ENCODE measurements at regions not wholly inside any gene's neighbourhood (a gene's known extent, or its start where the extent isn't known, plus 50 kb on each side); places are given as distances from the start of the nearest gene placed in this dataset.
"Not testable (repeated sequence)": the region's sequence is repeated elsewhere in the genome, so short reads cannot be mapped to it uniquely, and the experiment has no call there.

- no peak for DNase-seq
These were observed 480.6 kb downstream of the TMEM114 start for GRCh38 chr16:8109510-8110369.

- DNase-seq, result no peak
These were observed 481.3 kb downstream of the TMEM114 start for GRCh38 chr16:8108991-8109509.

GRCh38 chr16:8107296-8107695 is 483.0 kb downstream of the TMEM114 start:
- no peak for DNase-seq

- DNase-seq, result no peak
These were observed 486.5 kb downstream of the TMEM114 start for GRCh38 chr16:8103649-8104289.

GRCh38 chr16:8099586-8099985 is 490.7 kb downstream of the TMEM114 start:
- no peak for DNase-seq

- no peak for DNase-seq
These were observed 491.3 kb downstream of the TMEM114 start for GRCh38 chr16:8098947-8099512.

GRCh38 chr16:8096211-8096610 is 494.1 kb downstream of the TMEM114 start:
- no peak for DNase-seq

GRCh38 chr16:8094696-8095095 is 495.6 kb downstream of the TMEM114 start:
- no peak for DNase-seq

DNA sequence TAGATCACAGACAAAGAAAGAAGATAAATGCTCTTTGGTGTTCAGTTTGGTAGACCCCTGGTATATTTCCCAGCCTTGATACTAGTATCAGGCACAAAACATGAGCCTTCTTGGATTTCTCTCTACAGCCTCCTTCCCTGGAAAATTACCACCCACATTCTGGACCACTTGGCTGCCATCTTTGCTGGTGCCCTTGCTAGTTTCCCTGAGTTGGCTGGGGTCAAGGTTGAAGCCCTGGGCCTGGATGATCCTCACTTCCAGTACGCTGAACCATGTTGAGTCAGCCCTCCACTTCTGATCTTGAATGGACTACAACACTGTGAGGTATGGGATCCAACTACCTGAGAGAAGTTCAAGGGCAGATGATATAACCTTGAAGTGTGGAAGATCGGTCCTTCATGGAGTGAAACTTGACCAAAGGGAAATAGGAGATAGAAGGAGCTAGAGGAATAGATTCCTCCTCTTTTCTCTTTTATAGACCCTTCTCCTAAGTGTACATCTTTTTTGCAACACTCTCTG is 501.4 kb downstream of the TMEM114 start:
- no peak for DNase-seq

DNA sequence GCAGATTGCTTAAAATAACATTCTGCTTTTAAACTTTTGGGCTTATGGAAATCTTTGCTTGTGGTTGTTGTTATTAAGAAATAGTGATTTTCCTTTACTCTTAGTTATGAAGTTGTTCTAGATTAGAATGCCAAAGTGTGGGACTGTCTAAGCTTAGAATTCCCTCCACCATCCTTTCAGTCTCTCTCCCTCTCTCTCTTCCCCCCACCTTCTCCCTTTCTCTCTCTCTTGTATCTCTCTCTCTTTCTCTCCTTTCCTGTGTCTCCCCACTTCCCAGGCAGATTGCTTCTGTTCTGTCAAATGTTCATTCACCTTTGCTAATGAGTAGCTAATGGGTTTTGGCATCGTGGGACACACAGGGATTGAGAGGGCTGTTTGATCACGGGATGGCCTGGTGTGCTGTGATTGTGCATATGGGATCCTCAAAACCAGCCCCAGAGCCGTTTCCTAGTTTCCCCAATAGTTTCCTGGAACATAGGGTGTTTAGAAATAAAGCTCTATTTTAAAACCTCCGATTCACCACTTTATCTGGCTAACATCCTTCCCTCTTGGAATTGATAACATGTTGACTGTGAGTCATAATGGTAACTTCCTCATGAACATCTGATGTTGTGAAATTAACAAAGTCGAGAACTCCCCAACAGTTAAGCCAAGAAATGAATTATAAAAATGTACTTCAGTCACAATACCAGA is 502.6 kb downstream of the TMEM114 start:
- no peak for DNase-seq

DNA sequence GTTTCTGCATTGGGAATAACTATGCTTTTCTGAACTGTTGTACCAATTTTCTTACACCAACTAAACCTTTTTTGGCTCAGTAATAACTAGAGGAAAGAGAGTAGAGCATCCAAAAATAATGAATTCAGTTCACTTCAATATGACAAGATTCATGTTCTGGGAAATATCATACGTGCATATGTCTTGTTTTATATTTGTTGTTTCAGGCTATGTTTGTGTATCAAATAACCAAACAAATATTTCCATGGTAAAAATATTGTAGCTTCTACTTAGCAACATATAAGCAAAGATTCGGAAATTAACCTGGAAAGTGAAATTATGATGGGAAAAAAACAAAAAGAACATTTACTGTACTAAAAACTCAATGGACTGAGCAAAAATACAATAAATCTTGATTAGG is 503.2 kb downstream of the TMEM114 start:
- DNase-seq, result no peak

DNA sequence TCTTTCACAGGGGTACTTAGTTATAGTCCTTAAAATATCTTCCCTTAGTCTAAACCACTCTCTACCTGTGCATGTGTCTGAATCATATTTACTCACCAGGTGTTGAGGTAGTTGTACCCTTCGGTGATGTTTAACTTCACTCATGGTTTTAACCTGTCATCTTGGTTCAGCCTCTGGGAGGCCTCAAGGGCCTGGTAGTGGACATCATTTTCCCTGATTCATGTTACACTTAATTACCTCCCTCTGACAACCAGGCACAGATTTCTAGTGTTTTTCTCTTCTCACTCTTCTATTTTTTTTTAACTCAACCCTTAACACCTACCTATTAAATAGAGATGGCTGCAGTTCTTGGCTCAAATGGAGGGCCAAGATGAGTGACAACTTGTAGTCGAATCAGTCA is 505.4 kb downstream of the TMEM114 start:
- DNase-seq, result no peak

DNA sequence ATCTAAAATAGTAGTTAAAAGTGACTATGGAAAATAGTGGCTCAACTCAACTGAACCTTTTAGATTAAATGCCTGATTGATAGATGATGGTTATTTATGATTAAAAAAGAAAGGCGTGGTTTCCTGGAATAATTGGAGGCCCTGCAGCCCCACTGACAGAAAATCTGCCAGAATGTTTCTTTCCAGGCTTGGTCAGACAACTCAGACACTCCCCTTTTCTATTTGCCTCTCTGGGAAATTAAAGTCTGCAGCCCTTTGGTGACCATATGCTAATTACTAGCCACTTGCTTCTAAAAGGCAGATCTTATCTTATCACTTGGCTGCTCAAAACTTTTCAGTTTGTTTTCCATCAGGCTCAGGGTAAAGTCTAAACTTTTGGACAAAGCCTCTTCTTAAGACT is 506.0 kb downstream of the TMEM114 start:
- no peak for DNase-seq

DNA sequence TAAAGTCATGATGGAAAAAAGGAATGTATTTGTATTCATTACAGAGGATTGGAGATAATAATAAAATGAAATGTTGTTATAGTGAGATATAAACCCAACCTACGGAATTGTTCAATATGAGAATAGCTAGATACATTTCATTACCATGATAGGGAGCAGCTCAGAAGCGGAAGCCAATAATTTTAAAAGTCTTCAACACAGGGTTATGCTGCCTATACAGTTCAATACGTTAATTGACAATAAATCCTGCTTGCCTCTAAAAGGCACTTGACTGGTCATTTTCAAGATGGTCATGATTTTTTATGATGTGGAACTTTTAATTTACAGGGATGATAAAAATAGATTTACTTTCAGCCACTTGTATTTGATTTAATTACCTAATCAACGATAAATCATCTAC is 506.8 kb downstream of the TMEM114 start:
- no peak for DNase-seq

- DNase-seq, result no peak
These were observed 509.5 kb downstream of the TMEM114 start for GRCh38 chr16:8080817-8081216.

DNA sequence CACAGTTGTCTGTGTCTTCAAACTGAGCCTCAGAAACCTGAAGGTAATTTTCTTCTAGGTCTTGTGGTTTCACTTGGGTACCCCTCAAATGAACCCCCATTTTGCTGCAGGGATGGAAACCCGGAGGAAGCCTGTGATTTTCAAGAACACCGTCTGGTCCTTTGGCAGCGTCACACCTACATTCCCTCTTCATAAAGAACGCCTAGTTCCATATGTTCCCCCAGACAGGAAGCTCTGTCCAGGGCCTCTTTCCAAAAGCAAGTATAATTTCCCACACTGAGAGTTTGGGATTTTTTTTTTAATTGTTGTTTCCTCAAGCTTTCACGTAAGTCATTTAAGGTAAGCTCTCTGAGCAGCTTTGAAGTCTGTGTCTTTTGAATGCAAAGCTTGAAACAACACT is 515.0 kb downstream of the TMEM114 start:
- DNase-seq, result no peak

- DNase-seq, result no peak
These were observed 519.8 kb downstream of the TMEM114 start for GRCh38 chr16:8070506-8070905.

GRCh38 chr16:8068225-8068624 is 522.1 kb downstream of the TMEM114 start:
- DNase-seq, result not testable (repeated sequence)

- DNase-seq, result no peak
These were observed 527.2 kb downstream of the TMEM114 start for GRCh38 chr16:8063159-8063558.

DNA sequence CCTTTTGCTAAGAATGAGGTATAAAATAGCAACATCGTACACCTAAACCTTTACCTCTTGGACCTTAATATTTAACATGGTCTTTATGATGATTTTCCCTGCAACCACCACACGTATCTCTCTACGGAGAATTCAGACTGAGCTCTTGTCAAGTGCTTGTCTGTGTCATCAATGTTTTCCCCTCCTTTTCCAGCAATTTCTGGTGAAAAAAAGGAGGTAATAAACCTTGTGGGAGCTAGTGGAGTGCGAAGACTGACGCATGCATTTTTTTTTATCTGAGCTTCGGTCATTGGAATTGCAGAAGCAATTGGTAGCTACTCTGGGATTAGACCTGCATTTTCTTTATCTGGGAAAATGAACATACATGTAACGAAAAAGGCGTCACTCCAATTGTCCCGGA is 527.6 kb downstream of the TMEM114 start:
- DNase-seq, result no peak

GRCh38 chr16:8055761-8056160 is 534.5 kb downstream of the TMEM114 start:
- no peak for DNase-seq

DNA sequence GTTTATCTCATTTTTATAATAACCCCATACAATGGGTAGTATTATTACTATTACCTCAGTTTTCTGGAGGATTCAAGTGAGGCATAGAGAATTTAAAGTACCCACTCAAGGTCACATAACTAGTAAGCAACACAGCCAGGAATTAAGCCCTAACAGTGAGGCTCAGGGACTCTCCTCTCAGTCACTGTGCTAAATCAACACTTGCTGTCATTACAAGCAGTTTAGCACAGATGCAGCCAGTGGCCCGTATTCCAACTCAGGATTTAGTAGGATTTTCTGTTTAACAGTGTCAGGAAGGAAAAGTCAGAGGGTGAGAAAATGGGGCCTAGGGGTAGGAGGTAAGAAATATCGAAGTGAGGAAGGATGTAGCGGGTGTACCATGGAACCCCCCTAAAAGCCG is 536.9 kb downstream of the TMEM114 start:
- DNase-seq, result no peak

DNA sequence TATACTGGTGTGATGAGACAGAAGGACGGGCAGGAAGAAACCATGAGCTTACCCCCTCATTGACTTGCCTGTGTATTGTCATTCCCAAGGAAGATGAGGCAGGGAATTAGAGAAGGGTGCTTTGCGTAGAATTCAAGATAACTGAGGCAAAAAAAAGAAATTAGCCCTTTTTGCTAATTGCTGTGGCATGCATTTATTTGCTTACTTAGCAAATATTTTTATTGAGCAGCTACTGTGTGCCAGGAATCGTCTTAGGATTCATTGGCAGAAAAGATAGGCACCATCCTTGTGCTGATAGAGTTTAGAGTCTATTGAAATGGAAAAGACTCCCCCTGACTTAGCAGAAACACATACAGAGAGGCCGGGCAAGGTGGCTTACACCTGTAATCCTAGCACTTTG is 541.9 kb downstream of the TMEM114 start:
- no peak for DNase-seq
